SK-N-SH (cell line): ENCODE measurements at regions not wholly inside any gene's neighbourhood (a gene's known extent, or its start where the extent isn't known, plus 50 kb on each side); places are given as distances from the start of the nearest gene placed in this dataset.

Source experiments
- CTCF ChIP-seq: fragments of 200-600 bp; sonication (generic); IDR thresholded peaks from 2 replicates; pipeline ENCODE4 v1.6.1; 2017; ENCODE audit warnings: antibody characterized with exemption, mild to moderate bottlenecking, moderate library complexity
- EP300 ChIP-seq, 2 experiments: IDR thresholded peaks; 2 replicates each; pipeline versions ENCODE4 v1.4.0 to v1.6.1; 2012; ENCODE audit warnings: borderline replicate concordance in 1 of 2, low read depth in 1 of 2, low read length in 1 of 2
- EZH2phosphoT487 ChIP-seq: fragments of 200-600 bp; sonication (generic); IDR thresholded peaks from 2 replicates; pipeline ENCODE4 v1.6.1; 2017; ENCODE audit warnings: low read depth, mixed run types, mild to moderate bottlenecking, antibody characterized with exemption, moderate library complexity, borderline replicate concordance
- IRF3 ChIP-seq: fragments of 150-350 bp; IDR thresholded peaks from 2 replicates; pipeline ENCODE4 v1.6.1; 2016; ENCODE audit warnings: mild to moderate bottlenecking, low read depth, low read length
- MAX ChIP-seq: IDR thresholded peaks from 2 replicates; pipeline ENCODE4 v1.4.0; 2012; ENCODE audit warnings: low read depth
- POLR2AphosphoS5 ChIP-seq: IDR thresholded peaks from 2 replicates; pipeline ENCODE4 v1.6.1; 2012; ENCODE audit warnings: low read depth, low read length
- REST ChIP-seq: IDR thresholded peaks from 2 replicates; pipeline ENCODE4 v1.6.1; 2012; ENCODE audit warnings: mild to moderate bottlenecking, low read depth, low read length, moderate library complexity
- YY1 ChIP-seq: IDR thresholded peaks from 2 replicates; pipeline ENCODE4 v1.4.0; 2012; ENCODE audit warnings: low read depth, mild to moderate bottlenecking

- TF ChIP-seq POLR2AphosphoS5 (no peak), YY1 (no peak), CTCF (no peak), REST (no peak), EZH2phosphoT487 (no peak), MAX (no peak), EP300 (IDR thresholded peaks at IDR 0.05; ENCODE audit: borderline replicate concordance in 1 of 2, low read depth in 1 of 2, low read length in 1 of 2) (no peak), IRF3 (no peak)
Observed at GRCh38 chr9:119088002-119088547, 281.2 kb downstream of the BRINP1 start.
